Loucy (cell line): ENCODE measurements at regions not wholly inside any gene's neighbourhood (a gene's known extent, or its start where the extent isn't known, plus 50 kb on each side); places are given as distances from the start of the nearest gene placed in this dataset.

Experiments
- H2AFZ ChIP-seq: fragments of 200-600 bp; sonication (generic); 2 replicates; pipeline ENCODE4 v1.6.0; 2016; ENCODE audit warnings: antibody characterized with exemption, mild to moderate bottlenecking, low read length, moderate library complexity
- H3F3A ChIP-seq: fragments of 200-600 bp; 2 replicates; pipeline ENCODE4 v1.6.0; 2016; ENCODE audit warnings: antibody characterized with exemption, low read depth, mild to moderate bottlenecking
- H3K27me3 ChIP-seq: fragments of 200-600 bp; sonication (generic); 2 replicates; pipeline ENCODE4 v1.6.1; 2014; ENCODE audit warnings: low read length, mild to moderate bottlenecking; ENCODE audit not compliant: insufficient read depth, poor library complexity, severe bottlenecking
- H3K36me3 ChIP-seq: fragments of 200-600 bp; sonication (generic); 2 replicates; pipeline ENCODE4 v1.6.1; 2016; ENCODE audit warnings: low read length; ENCODE audit not compliant: insufficient read depth
- H3K4me1 ChIP-seq: fragments of 200-600 bp; sonication (generic); 2 replicates; pipeline ENCODE4 v1.5.1; 2014; ENCODE audit warnings: low read length, mild to moderate bottlenecking; ENCODE audit not compliant: insufficient read depth, poor library complexity, severe bottlenecking
- H3K4me2 ChIP-seq: fragments of 200-600 bp; sonication (generic); 2 replicates; pipeline ENCODE4 v1.6.0; 2014; ENCODE audit warnings: antibody characterized with exemption, low read length, low read depth, mild to moderate bottlenecking; ENCODE audit not compliant: poor library complexity, severe bottlenecking
- H3K4me3 ChIP-seq: fragments of 200-600 bp; sonication (generic); 2 replicates; pipeline ENCODE4 v1.5.1; 2014; ENCODE audit warnings: low read length, mild to moderate bottlenecking, mixed read lengths; ENCODE audit not compliant: poor library complexity, severe bottlenecking
- H3K79me2 ChIP-seq: fragments of 200-600 bp; sonication (generic); 2 replicates; pipeline ENCODE4 v1.6.1; 2014; ENCODE audit warnings: low read length; ENCODE audit not compliant: insufficient read depth
- H3K9ac ChIP-seq: fragments of 200-600 bp; sonication (generic); 2 replicates; pipeline ENCODE4 v1.6.0; 2014; ENCODE audit warnings: mild to moderate bottlenecking, low read depth, low read length, moderate library complexity; ENCODE audit not compliant: poor library complexity, severe bottlenecking
- H3K9me2 ChIP-seq: fragments of 200-600 bp; sonication (generic); replicated peaks from 2 replicates; pipeline ENCODE4 v1.6.1; 2016; ENCODE audit warnings: low read depth, low read length, mixed read lengths
- H3K9me3 ChIP-seq: fragments of 200-600 bp; sonication (generic); 2 replicates; pipeline ENCODE4 v1.6.1; 2014; ENCODE audit warnings: mild to moderate bottlenecking, antibody characterized with exemption, low read length, low read depth; ENCODE audit not compliant: insufficient read depth
- H4K20me1 ChIP-seq: fragments of 200-600 bp; sonication (generic); 2 replicates; pipeline ENCODE4 v1.6.0; 2014; ENCODE audit warnings: antibody characterized with exemption, low read length, mild to moderate bottlenecking; ENCODE audit not compliant: insufficient read depth, poor library complexity, severe bottlenecking
- CTCF ChIP-seq: fragments of 200-600 bp; sonication (generic); conservative IDR thresholded peaks from 2 replicates; pipeline ENCODE4 v1.5.1; 2014; ENCODE audit warnings: mild to moderate bottlenecking, antibody characterized with exemption, low read length
- EZH2phosphoT487 ChIP-seq: fragments of 200-600 bp; IDR thresholded peaks from 2 replicates; pipeline ENCODE4 v1.6.1; 2018; ENCODE audit warnings: antibody characterized with exemption, mild to moderate bottlenecking, moderate library complexity, borderline replicate concordance

- no peak overlapping the region for H3K4me2 ChIP-seq
- H2AFZ ChIP-seq = no peak overlapping the region
- TF ChIP-seq CTCF (no peak), EZH2phosphoT487 (no peak)
Observed at GRCh38 chr17:14481664-14482063, 180.8 kb downstream of the HS3ST3B1 start.

GRCh38 chr17:14474591-14474990, 173.7 kb downstream of the HS3ST3B1 start:
- no peaks in the 10 kb centered on the region for H4K20me1 ChIP-seq

More at GRCh38 chr17:14481664-14482063, 180.8 kb downstream of the HS3ST3B1 start:
- no peak overlapping the region for H3K4me3 ChIP-seq
- no peak overlapping the region for H3K9ac ChIP-seq
- no peaks in the 10 kb centered on the region for H3K4me1 ChIP-seq
- H4K20me1 ChIP-seq = no peaks in the 10 kb centered on the region
- H3K79me2 ChIP-seq = no peaks in the 10 kb centered on the region
- H3F3A ChIP-seq = no peaks in the 10 kb centered on the region
- H3K27me3 ChIP-seq = no peaks in the 10 kb centered on the region
- H3K9me2 ChIP-seq = no peaks in the 10 kb centered on the region
- H3K9me3 ChIP-seq = no peaks in the 10 kb centered on the region
- no peaks in the 10 kb centered on the region for H3K36me3 ChIP-seq

GRCh38 chr17:14471052-14471451, 170.2 kb downstream of the HS3ST3B1 start:
- TF ChIP-seq CTCF (no peak), EZH2phosphoT487 (no peak)
- H3K9me3 ChIP-seq = no peaks in the 10 kb centered on the region; the same call in 1 of the 2 replicates
- no peak overlapping the region for H3K4me2 ChIP-seq
- no peaks in the 10 kb centered on the region for H3K79me2 ChIP-seq
- no peaks in the 10 kb centered on the region for H3K4me1 ChIP-seq
- no peaks in the 10 kb centered on the region for H3F3A ChIP-seq
- no peaks in the 10 kb centered on the region for H4K20me1 ChIP-seq
- H3K27me3 ChIP-seq = no peaks in the 10 kb centered on the region
- no peak overlapping the region for H3K9ac ChIP-seq
- H3K9me2 ChIP-seq = no peaks in the 10 kb centered on the region
- H3K4me3 ChIP-seq = no peak overlapping the region
- no peak overlapping the region for H2AFZ ChIP-seq
- H3K36me3 ChIP-seq = no peaks in the 10 kb centered on the region

More at GRCh38 chr17:14474591-14474990, 173.7 kb downstream of the HS3ST3B1 start:
- TF ChIP-seq CTCF = no peak
- no peak for TF ChIP-seq EZH2phosphoT487
- Histone ChIP-seq H3K36me3 (no peaks in the 10 kb centered on the region), H3K9ac (no peak overlapping the region), H3K27me3 (no peaks in the 10 kb centered on the region), H3K79me2 (no peaks in the 10 kb centered on the region), H3K4me3 (no peak overlapping the region), H3F3A (no peaks in the 10 kb centered on the region), H3K9me3 (no peaks in the 10 kb centered on the region), H2AFZ (no peak overlapping the region), H3K4me1 (no peaks in the 10 kb centered on the region), H3K4me2 (no peak overlapping the region), H3K9me2 (no peaks in the 10 kb centered on the region)
